ENCODE measurements at regions not wholly inside any gene's neighbourhood (a gene's known extent, or its start where the extent isn't known, plus 50 kb on each side); places are given as distances from the start of the nearest gene placed in this dataset.

GRCh38 chr4:145319751-145320150 is 139.4 kb upstream of the OTUD4 start:
- TF ChIP-seq TAF1 (IDR thresholded peaks at IDR 0.05; ENCODE audit: low read depth), result no peak

- TF ChIP-seq TAF1 (IDR thresholded peaks at IDR 0.05; ENCODE audit: low read depth), result no peak
These were observed 136.6 kb upstream of the OTUD4 start for GRCh38 chr4:145316897-145317574.

- no peak for TF ChIP-seq ZBTB7A (IDR thresholded peaks at IDR 0.05; ENCODE audit: low read depth)
- TF ChIP-seq RAD21 (IDR thresholded peaks at IDR 0.05; ENCODE audit: low read depth), result no peak
- TF ChIP-seq TCF12 (IDR thresholded peaks at IDR 0.05; ENCODE audit: low read depth), result no peak
- TF ChIP-seq FOXM1 (IDR thresholded peaks at IDR 0.05; ENCODE audit: borderline replicate concordance, low read depth), result no peak
- no peak for TF ChIP-seq TAF1 (IDR thresholded peaks at IDR 0.05; ENCODE audit: low read depth)
- TF ChIP-seq USF1 (IDR thresholded peaks at IDR 0.05), result no peak
- TF ChIP-seq EGR1 (IDR thresholded peaks at IDR 0.05), result no peak
- TF ChIP-seq YY1 (IDR thresholded peaks at IDR 0.05; ENCODE audit: low read depth), result no peak
- no peak for TF ChIP-seq EP300 (IDR thresholded peaks at IDR 0.05; ENCODE audit: borderline replicate concordance)
- no peak for TF ChIP-seq CREB1 (IDR thresholded peaks at IDR 0.05; ENCODE audit: low read depth)
- TF ChIP-seq MAX (IDR thresholded peaks at IDR 0.05), result no peak
- no peak for TF ChIP-seq NFIC (IDR thresholded peaks at IDR 0.05)
- TF ChIP-seq TEAD4 (IDR thresholded peaks at IDR 0.05), result no peak
- TF ChIP-seq CEBPB (IDR thresholded peaks at IDR 0.05), result no peak
These were observed 135.4 kb upstream of the OTUD4 start for GRCh38 chr4:145315811-145316225.

- TF ChIP-seq CREB1 (IDR thresholded peaks at IDR 0.05; ENCODE audit: low read depth) (no peak), ZBTB7A (IDR thresholded peaks at IDR 0.05; ENCODE audit: low read depth) (no peak), REST (IDR thresholded peaks at IDR 0.05; ENCODE audit: low read depth) (no peak), RAD21 (IDR thresholded peaks at IDR 0.05; ENCODE audit: low read depth) (no peak), NFIC (IDR thresholded peaks at IDR 0.05) (no peak), USF1 (IDR thresholded peaks at IDR 0.05) (no peak), FOXM1 (IDR thresholded peaks at IDR 0.05; ENCODE audit: borderline replicate concordance, low read depth) (no peak), EP300 (IDR thresholded peaks at IDR 0.05; ENCODE audit: borderline replicate concordance) (no peak), TEAD4 (IDR thresholded peaks at IDR 0.05) (no peak)
These were observed 128.2 kb upstream of the OTUD4 start for GRCh38 chr4:145308598-145308997.

- no peak for TF ChIP-seq YY1 (IDR thresholded peaks at IDR 0.05; ENCODE audit: low read depth)
- TF ChIP-seq RAD21 (IDR thresholded peaks at IDR 0.05; ENCODE audit: low read depth), result no peak
- no peak for TF ChIP-seq FOXM1 (IDR thresholded peaks at IDR 0.05; ENCODE audit: borderline replicate concordance, low read depth)
- no peak for TF ChIP-seq USF1 (IDR thresholded peaks at IDR 0.05)
- no peak for TF ChIP-seq CREB1 (IDR thresholded peaks at IDR 0.05; ENCODE audit: low read depth)
- TF ChIP-seq EGR1 (IDR thresholded peaks at IDR 0.05), result no peak
- no peak for TF ChIP-seq TEAD4 (IDR thresholded peaks at IDR 0.05)
- no peak for TF ChIP-seq NFIC (IDR thresholded peaks at IDR 0.05)
- TF ChIP-seq ZBTB7A (IDR thresholded peaks at IDR 0.05; ENCODE audit: low read depth), result no peak
- TF ChIP-seq TAF1 (IDR thresholded peaks at IDR 0.05; ENCODE audit: low read depth), result no peak
- no peak for TF ChIP-seq TCF12 (IDR thresholded peaks at IDR 0.05; ENCODE audit: low read depth)
- no peak for TF ChIP-seq CEBPB (IDR thresholded peaks at IDR 0.05)
- no peak for TF ChIP-seq MAX (IDR thresholded peaks at IDR 0.05)
These were observed 127.5 kb upstream of the OTUD4 start for GRCh38 chr4:145307763-145308430.

- TF ChIP-seq ZBTB7A (IDR thresholded peaks at IDR 0.05; ENCODE audit: low read depth), result no peak
- TF ChIP-seq FOXM1 (IDR thresholded peaks at IDR 0.05; ENCODE audit: borderline replicate concordance, low read depth), result no peak
- no peak for TF ChIP-seq CREB1 (IDR thresholded peaks at IDR 0.05; ENCODE audit: low read depth)
- TF ChIP-seq TEAD4 (IDR thresholded peaks at IDR 0.05), result no peak
These were observed 126.7 kb upstream of the OTUD4 start for GRCh38 chr4:145307120-145307519.

- TF ChIP-seq TAF1 (IDR thresholded peaks at IDR 0.05; ENCODE audit: low read depth) (no peak), NFIC (IDR thresholded peaks at IDR 0.05) (no peak), CEBPB (IDR thresholded peaks at IDR 0.05) (no peak), USF1 (IDR thresholded peaks at IDR 0.05) (no peak), TCF12 (IDR thresholded peaks at IDR 0.05; ENCODE audit: low read depth) (no peak), ZBTB7A (IDR thresholded peaks at IDR 0.05; ENCODE audit: low read depth) (no peak), YY1 (IDR thresholded peaks at IDR 0.05; ENCODE audit: low read depth) (no peak), RAD21 (IDR thresholded peaks at IDR 0.05; ENCODE audit: low read depth) (no peak), EP300 (IDR thresholded peaks at IDR 0.05; ENCODE audit: borderline replicate concordance) (no peak), CREB1 (IDR thresholded peaks at IDR 0.05; ENCODE audit: low read depth) (no peak), FOXM1 (IDR thresholded peaks at IDR 0.05; ENCODE audit: borderline replicate concordance, low read depth) (no peak), TEAD4 (IDR thresholded peaks at IDR 0.05) (no peak), REST (IDR thresholded peaks at IDR 0.05; ENCODE audit: low read depth) (no peak), EGR1 (IDR thresholded peaks at IDR 0.05) (no peak), MAX (IDR thresholded peaks at IDR 0.05) (no peak)
These were observed 122.3 kb upstream of the OTUD4 start for GRCh38 chr4:145302725-145303124.

Measured in Ishikawa (cell line).